GM19238 (cell line): ENCODE measurements at regions not wholly inside any gene's neighbourhood (a gene's known extent, or its start where the extent isn't known, plus 50 kb on each side); places are given as distances from the start of the nearest gene placed in this dataset.

ENCODE experiments used
- DNase-seq: peaks from one replicate; pipeline ENCODE4 v3.0.0; 2011; ENCODE audit warnings: low spot score; ENCODE audit not compliant: insufficient read length

GRCh38 chr12:127677537-127678131, 589.3 kb upstream of the TMEM132C start:
- DNase-seq: peak; percentile 7

- no peak for DNase-seq
Measured at GRCh38 chr12:127678945-127679344, 588.0 kb upstream of the TMEM132C start.

GRCh38 chr12:127680516-127680915, 586.5 kb upstream of the TMEM132C start:
- no peak for DNase-seq

- DNase-seq: no peak
Measured at GRCh38 chr12:127681151-127681754, 585.7 kb upstream of the TMEM132C start.

- DNase-seq: no peak
Measured at GRCh38 chr12:127685491-127685890, 581.5 kb upstream of the TMEM132C start.

- no peak for DNase-seq
Measured at GRCh38 chr12:127685931-127686330, 581.0 kb upstream of the TMEM132C start.

DNA sequence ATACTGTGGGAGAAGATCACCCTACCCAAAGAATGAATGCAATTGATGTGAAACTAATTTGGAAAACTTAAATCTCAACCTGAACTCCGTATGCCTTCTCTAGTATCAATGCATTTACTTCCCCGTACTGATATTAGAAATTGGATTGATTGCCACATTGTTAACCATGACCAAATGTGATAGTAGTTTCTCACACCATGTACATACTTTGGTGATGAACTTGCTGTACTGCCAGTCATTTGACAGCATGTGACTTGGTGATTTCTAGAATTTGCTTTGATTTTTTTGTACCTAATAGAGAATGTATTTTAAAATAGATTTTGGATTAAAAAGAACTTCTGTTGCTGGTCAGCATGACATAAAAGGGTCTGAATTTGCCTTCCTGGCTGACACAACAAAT, 579.8 kb upstream of the TMEM132C start:
- DNase-seq: no peak

DNA sequence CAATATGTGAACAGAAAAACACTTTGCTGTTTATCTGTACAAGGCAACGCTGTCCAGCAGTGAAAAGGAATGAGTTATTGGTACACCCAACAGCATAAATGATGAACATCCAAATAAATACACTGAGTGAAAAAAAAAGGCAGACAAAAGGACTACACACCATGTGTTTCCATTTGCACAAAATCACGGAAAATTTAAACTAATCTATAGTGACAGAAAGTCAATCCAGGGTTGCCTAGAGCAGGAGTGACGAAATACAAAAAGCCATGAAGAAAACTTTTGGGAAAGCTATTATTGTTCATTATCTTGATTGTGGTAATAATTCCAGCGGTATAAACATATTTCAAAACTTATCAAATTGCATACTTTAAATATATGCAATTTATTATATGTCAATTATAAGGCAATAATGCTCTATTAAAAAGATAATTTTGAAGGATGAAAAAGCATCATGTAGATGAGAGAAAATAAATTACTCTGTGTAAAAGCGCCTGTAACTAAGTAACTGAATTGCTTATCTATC, 578.0 kb upstream of the TMEM132C start:
- DNase-seq: no peak

- DNase-seq: no peak
Measured at GRCh38 chr12:127690161-127690560, 576.8 kb upstream of the TMEM132C start.

DNA sequence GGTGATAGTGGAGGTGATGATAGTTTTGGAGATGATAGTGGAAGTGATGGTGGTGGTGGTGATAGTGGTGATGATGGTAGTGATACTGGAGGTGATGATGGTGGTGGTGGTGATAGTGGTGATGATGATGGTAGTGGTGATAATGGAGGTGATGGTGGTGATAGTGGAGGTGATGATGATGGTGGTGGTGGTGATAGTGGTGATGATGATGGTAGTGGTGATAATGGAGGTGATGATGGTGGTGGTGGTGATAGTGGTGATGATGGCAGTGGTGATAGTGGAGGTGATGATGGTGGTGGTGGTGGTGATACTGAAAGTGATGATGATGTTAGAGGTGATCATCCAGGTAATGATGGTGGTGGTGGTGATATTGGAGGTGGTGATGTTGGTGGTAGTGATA, 570.0 kb upstream of the TMEM132C start:
- DNase-seq: no peak

GRCh38 chr12:127703026-127703425, 563.9 kb upstream of the TMEM132C start:
- DNase-seq: no peak

- no peak for DNase-seq
Measured at GRCh38 chr12:127711108-127711507, 555.9 kb upstream of the TMEM132C start.

GRCh38 chr12:127712561-127712960, 554.4 kb upstream of the TMEM132C start:
- no peak for DNase-seq

GRCh38 chr12:127716166-127716565, 550.8 kb upstream of the TMEM132C start:
- no peak for DNase-seq

- no peak for DNase-seq
Measured at GRCh38 chr12:127717278-127717677, 549.7 kb upstream of the TMEM132C start.

DNA sequence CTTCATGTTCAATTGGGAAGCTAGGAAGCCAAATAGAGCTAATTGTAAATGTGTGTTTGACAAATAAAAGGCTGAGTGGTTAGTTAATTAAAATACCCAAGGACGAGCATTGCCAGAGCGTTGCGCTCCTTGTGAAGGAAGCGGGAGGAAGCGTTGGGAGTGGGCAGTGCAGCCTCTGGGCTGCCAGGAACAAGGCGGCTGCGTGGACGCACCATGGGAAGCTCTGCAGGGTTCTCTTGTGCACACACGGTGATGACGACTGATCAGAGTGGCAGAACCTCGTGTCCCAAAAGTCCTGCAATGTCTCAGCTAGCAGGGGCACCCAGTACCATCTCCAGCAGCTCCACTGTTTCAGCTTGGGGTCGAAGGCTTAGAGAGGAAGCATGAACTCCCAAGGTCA, 546.6 kb upstream of the TMEM132C start:
- no peak for DNase-seq

DNA sequence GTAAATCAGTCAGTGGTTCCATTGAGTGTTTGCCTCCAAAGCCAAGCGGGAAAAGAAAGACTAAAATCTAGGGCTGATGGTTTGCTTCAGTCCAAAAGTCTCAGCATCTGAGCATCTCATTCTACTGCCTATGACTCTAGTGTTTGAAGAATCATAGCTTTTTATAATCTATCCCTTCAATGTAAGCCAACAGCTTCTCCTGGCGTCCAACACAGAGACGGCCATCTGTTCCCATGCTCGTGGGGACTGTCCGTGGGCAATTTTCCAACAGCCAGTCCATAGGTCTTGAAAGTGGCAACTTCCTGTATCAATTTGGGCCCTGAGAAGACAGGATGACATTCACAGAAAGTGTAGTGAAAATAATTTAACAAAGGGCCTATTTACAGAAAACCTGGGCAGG, 544.4 kb upstream of the TMEM132C start:
- DNase-seq: no peak

DNA sequence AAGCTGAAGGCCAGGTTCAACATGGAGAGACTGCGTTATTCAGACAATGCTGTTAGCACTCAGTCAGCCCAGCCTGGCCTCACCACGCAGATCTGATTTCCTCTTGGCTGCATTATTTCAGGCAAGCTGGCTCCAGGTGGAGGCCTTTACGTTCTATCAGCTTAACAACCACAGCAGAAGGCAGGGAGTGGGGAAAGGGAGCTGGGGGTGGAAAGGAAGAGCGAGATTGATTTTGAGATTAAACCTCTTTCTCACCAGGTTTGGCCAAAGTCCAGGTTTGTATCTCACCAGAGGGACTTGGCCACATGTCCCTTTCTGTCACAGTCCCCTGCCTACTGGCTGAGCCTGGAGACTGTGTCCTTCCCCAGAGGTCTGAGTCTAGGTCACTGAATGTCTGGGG, 543.7 kb upstream of the TMEM132C start:
- no peak for DNase-seq

GRCh38 chr12:127726671-127727315, 540.2 kb upstream of the TMEM132C start:
- DNase-seq: no peak

DNA sequence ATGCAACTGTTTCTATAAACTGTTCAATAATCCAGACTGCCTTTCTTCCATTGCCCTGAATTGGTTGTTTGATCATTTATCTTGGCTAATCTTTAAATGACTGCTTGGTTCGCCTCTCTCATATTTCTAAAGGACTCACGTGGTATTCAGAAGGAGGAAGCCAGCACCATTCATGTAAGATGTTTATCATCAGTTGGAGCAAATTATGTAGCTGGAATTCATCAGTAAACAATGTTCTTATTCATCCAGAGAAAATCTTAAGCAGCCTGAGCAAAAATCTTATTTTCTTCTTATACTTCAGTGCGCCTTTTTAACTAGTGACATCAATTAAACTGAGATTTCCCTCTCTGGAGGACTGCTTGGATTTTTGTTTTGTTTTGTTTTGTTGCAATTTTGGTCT, 538.7 kb upstream of the TMEM132C start:
- DNase-seq: no peak

DNA sequence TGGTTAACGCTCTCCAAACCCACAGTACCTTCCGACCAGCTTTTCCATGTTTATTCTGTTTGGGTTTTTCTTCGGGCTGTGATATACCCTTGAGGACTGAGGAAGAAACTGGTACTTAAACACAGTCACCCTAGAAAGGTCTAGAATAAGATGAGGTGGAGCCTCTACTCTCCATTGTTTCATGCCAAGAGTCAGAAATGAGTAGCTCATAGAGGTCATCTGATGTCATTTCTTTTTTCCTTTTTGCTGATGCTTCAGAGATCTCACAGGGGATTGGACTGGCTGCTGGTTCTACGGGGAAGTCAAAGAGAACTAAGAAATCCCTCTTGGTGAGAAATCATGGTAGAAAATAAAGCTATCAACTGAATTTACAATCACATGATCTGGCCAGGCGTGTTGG, 538.2 kb upstream of the TMEM132C start:
- DNase-seq: no peak

GRCh38 chr12:127729381-127729780, 537.6 kb upstream of the TMEM132C start:
- DNase-seq: no peak

DNA sequence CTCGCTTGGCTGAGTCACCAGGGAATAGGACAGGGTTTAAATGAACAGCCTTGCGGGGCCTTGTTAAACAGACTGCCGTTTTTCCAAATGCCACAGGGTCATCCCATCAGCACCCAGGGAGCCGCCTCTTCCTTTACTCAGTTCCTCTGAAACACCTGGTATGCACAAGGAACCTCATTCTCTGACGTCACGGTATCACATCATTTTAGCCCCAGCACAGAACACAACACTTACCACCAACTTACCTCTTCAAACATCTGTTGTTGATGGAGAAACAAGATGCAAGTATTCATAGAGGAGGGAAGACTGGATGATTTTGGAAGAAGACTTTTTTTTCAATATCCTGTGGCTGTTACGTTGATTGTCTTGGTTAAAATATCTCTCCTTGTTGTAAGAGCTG, 535.3 kb upstream of the TMEM132C start:
- no peak for DNase-seq
